GM19193 (cell line): ENCODE measurements at regions not wholly inside any gene's neighbourhood (a gene's known extent, or its start where the extent isn't known, plus 50 kb on each side); places are given as distances from the start of the nearest gene placed in this dataset.

ENCODE experiments used
- POLR2A ChIP-seq: IDR thresholded peaks from 4 replicates; pipeline ENCODE4 v1.6.1; 2011; ENCODE audit not compliant: insufficient read depth, insufficient read length; ENCODE audit errors: extremely low read depth

- no peak for TF ChIP-seq POLR2A
Measured at GRCh38 chr2:2701176-2701781, 370.2 kb upstream of the MYT1L start.

- TF ChIP-seq POLR2A: no peak
Measured at GRCh38 chr2:2699121-2699505, 368.0 kb upstream of the MYT1L start.

- TF ChIP-seq POLR2A: no peak
Measured at GRCh38 chr2:2698182-2699120, 367.4 kb upstream of the MYT1L start.

- no peak for TF ChIP-seq POLR2A
Measured at GRCh38 chr2:2696733-2697455, 365.8 kb upstream of the MYT1L start.

- no peak for TF ChIP-seq POLR2A
Measured at GRCh38 chr2:2696325-2696724, 365.2 kb upstream of the MYT1L start.

GRCh38 chr2:2694746-2695145, 363.7 kb upstream of the MYT1L start:
- no peak for TF ChIP-seq POLR2A

GRCh38 chr2:2692599-2693389, 361.7 kb upstream of the MYT1L start:
- no peak for TF ChIP-seq POLR2A

GRCh38 chr2:2691419-2691818, 360.3 kb upstream of the MYT1L start:
- TF ChIP-seq POLR2A: no peak

GRCh38 chr2:2690985-2691384, 359.9 kb upstream of the MYT1L start:
- no peak for TF ChIP-seq POLR2A

- TF ChIP-seq POLR2A: no peak
Measured at GRCh38 chr2:2689306-2689705, 358.2 kb upstream of the MYT1L start.

GRCh38 chr2:2688254-2688653, 357.2 kb upstream of the MYT1L start:
- TF ChIP-seq POLR2A: no peak

GRCh38 chr2:2687745-2688144, 356.7 kb upstream of the MYT1L start:
- TF ChIP-seq POLR2A: no peak

- no peak for TF ChIP-seq POLR2A
Measured at GRCh38 chr2:2686222-2686621, 355.1 kb upstream of the MYT1L start.

- no peak for TF ChIP-seq POLR2A
Measured at GRCh38 chr2:2683606-2684224, 352.6 kb upstream of the MYT1L start.
